ENCODE measurements at regions not wholly inside any gene's neighbourhood (a gene's known extent, or its start where the extent isn't known, plus 50 kb on each side); places are given as distances from the start of the nearest gene placed in this dataset.

GRCh38 chr13:61685682-61686012 is 270.0 kb upstream of the PCDH20 start:
- TF ChIP-seq RAD21 (IDR thresholded peaks at IDR 0.05) (peak; percentile 93 to 95), CTCF (IDR thresholded peaks at IDR 0.05; ENCODE audit: low read depth, low read length, missing input control) (peak; percentile 56), TAF1 (conservative IDR thresholded peaks at IDR 0.05) (no peak), SP1 (IDR thresholded peaks at IDR 0.05) (no peak), YY1 (IDR thresholded peaks at IDR 0.05) (no peak), REST (IDR thresholded peaks at IDR 0.05) (no peak), FOXA1 (IDR thresholded peaks at IDR 0.05) (no peak), JUND (IDR thresholded peaks at IDR 0.05) (no peak)

All from liver (tissue), 3 donors.